ENCODE measurements at regions not wholly inside any gene's neighbourhood (a gene's known extent, or its start where the extent isn't known, plus 50 kb on each side); places are given as distances from the start of the nearest gene placed in this dataset.

- TF ChIP-seq, protein P1, sequence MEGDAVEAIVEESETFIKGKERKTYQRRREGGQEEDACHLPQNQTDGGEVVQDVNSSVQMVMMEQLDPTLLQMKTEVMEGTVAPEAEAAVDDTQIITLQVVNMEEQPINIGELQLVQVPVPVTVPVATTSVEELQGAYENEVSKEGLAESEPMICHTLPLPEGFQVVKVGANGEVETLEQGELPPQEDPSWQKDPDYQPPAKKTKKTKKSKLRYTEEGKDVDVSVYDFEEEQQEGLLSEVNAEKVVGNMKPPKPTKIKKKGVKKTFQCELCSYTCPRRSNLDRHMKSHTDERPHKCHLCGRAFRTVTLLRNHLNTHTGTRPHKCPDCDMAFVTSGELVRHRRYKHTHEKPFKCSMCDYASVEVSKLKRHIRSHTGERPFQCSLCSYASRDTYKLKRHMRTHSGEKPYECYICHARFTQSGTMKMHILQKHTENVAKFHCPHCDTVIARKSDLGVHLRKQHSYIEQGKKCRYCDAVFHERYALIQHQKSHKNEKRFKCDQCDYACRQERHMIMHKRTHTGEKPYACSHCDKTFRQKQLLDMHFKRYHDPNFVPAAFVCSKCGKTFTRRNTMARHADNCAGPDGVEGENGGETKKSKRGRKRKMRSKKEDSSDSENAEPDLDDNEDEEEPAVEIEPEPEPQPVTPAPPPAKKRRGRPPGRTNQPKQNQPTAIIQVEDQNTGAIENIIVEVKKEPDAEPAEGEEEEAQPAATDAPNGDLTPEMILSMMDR (IDR thresholded peaks at IDR 0.05; ENCODE audit: low read depth, low read length, poor library complexity, severe bottlenecking): no peak
- no peak for TF ChIP-seq EZH2phosphoT487 (IDR thresholded peaks at IDR 0.05; ENCODE audit: borderline replicate concordance, low read length)
Observed at GRCh38 chr2:30339071-30339470, 107.7 kb downstream of the LBH start.

Measured in DOHH2 (cell line).